ENCODE measurements at regions not wholly inside any gene's neighbourhood (a gene's known extent, or its start where the extent isn't known, plus 50 kb on each side); places are given as distances from the start of the nearest gene placed in this dataset.

DNA sequence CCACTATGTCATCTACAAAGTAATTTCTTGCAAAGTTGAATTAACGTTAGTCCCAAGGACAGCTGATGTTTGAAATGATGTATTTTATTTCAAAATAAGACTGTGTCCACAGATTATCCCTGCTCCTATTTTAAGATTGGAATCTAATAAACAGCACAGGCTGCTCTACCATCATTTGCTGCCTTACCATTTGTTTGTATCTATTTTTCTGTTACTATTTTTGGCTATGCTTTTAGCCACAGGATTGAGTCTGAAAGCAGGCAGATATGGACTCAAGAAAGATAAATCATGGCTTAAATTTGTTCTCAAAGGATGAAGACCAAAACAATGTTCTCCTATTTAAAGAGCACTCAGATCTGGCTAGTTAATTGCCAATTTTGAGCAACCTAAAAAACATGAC, 105.3 kb downstream of the RGS2 start:
- no peak overlapping the region for H3K27ac ChIP-seq

DNA sequence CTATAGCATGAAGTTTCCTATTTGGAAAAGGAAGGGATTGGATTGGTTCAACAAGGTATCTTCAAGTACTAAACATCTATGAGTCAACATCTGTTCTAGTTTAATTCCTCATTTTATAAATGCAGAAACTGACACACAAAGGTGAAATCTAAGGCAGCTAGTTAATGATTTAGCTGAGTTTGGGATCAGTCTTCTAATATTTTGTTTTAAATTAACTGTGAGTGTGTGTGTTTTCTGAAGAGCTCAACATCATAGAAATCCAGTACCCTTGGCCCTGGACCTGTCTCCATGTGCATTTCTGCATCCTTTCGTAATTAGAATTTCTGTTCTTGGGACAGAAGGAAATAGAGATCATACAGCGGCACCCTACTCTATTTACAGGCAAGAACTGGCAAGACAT, 105.9 kb downstream of the RGS2 start:
- H3K4me1 ChIP-seq: no peaks in the 10 kb centered on the region
- intact Hi-C loops (cut with DNase I; ENCODE audit: low total_unique reads): no loop called here
- no peaks in the 10 kb centered on the region for H3K9me3 ChIP-seq
- H3K27ac ChIP-seq: no peak overlapping the region
- H3K4me3 ChIP-seq: no peak overlapping the region
- no peaks in the 10 kb centered on the region for H3K27me3 ChIP-seq
- DNase-seq (ENCODE audit: low spot score in 2 of 2): no peak
- TF ChIP-seq POLR2AphosphoS5 (IDR thresholded peaks at IDR 0.05) (no peak), POLR2A (IDR thresholded peaks at IDR 0.05) (no peak)
- TF ChIP-seq, protein P1, sequence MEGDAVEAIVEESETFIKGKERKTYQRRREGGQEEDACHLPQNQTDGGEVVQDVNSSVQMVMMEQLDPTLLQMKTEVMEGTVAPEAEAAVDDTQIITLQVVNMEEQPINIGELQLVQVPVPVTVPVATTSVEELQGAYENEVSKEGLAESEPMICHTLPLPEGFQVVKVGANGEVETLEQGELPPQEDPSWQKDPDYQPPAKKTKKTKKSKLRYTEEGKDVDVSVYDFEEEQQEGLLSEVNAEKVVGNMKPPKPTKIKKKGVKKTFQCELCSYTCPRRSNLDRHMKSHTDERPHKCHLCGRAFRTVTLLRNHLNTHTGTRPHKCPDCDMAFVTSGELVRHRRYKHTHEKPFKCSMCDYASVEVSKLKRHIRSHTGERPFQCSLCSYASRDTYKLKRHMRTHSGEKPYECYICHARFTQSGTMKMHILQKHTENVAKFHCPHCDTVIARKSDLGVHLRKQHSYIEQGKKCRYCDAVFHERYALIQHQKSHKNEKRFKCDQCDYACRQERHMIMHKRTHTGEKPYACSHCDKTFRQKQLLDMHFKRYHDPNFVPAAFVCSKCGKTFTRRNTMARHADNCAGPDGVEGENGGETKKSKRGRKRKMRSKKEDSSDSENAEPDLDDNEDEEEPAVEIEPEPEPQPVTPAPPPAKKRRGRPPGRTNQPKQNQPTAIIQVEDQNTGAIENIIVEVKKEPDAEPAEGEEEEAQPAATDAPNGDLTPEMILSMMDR (IDR thresholded peaks at IDR 0.05): no peak
- H3K36me3 ChIP-seq: no peaks in the 10 kb centered on the region

More for the DNA sequence above, 105.3 kb downstream of the RGS2 start:
- no peaks in the 10 kb centered on the region for H3K9me3 ChIP-seq
- no peaks in the 10 kb centered on the region for H3K27me3 ChIP-seq
- DNase-seq (ENCODE audit: low spot score in 2 of 2): no peak
- no peaks in the 10 kb centered on the region for H3K36me3 ChIP-seq
- H3K4me1 ChIP-seq: no peaks in the 10 kb centered on the region
- TF ChIP-seq POLR2AphosphoS5 (IDR thresholded peaks at IDR 0.05): no peak
- TF ChIP-seq, protein P1 (IDR thresholded peaks at IDR 0.05): no peak
- TF ChIP-seq POLR2A (IDR thresholded peaks at IDR 0.05): no peak
- H3K4me3 ChIP-seq: no peak overlapping the region
- intact Hi-C loops (cut with DNase I; ENCODE audit: low total_unique reads): no loop called here

DNA sequence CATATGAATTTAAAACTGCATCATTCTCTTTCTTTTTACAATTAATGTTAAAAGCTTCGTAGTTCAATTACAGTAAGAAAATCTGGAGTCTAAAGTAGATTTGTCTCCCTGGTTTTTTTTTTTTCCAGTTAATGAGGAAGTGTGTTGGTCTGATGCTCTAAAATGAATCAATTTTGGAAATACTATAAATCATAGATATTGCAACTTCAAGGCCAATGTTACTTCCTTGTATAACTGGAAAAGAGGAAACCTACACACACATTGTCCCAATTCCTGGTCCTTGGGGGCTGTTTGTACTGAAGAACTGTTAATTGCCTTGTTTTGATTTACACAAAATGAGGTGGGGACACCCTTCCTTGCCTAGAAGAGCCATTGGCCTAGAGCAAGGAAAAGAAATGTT, 107.2 kb downstream of the RGS2 start:
- no peak overlapping the region for H3K4me3 ChIP-seq
- intact Hi-C loops (cut with DNase I; ENCODE audit: low total_unique reads): no loop called here
- no peak overlapping the region for H3K27ac ChIP-seq
- no peaks in the 10 kb centered on the region for H3K27me3 ChIP-seq
- DNase-seq (ENCODE audit: low spot score in 2 of 2): no peak
- TF ChIP-seq, protein P1 (IDR thresholded peaks at IDR 0.05): no peak
- no peak for TF ChIP-seq POLR2A (IDR thresholded peaks at IDR 0.05)
- no peak for TF ChIP-seq POLR2AphosphoS5 (IDR thresholded peaks at IDR 0.05)
- no peaks in the 10 kb centered on the region for H3K4me1 ChIP-seq
- no peaks in the 10 kb centered on the region for H3K9me3 ChIP-seq
- H3K36me3 ChIP-seq: no peaks in the 10 kb centered on the region

DNA sequence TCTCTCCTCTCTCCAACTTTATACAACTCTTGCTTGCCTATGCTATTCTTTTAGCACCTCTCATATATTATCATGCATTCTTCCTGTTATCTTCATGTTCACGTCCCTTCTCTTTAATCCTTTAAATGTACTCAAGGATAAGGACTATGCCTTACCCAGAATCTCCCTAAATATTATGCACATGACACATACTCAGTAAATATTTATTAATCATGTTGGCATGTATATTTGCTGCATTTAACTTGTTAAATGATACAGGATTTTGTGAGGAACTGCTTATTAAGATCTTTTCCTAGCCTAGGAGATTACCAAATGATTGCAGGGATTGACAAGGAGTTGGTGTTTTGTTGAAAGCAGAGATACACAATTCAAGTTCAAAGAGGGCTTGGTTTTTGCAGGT, 109.4 kb downstream of the RGS2 start:
- no peak overlapping the region for H3K4me3 ChIP-seq
- H3K4me1 ChIP-seq: no peaks in the 10 kb centered on the region
- no peaks in the 10 kb centered on the region for H3K27me3 ChIP-seq
- H3K36me3 ChIP-seq: no peaks in the 10 kb centered on the region
- no peak overlapping the region for H3K27ac ChIP-seq
- TF ChIP-seq POLR2AphosphoS5 (IDR thresholded peaks at IDR 0.05): no peak
- TF ChIP-seq POLR2A (IDR thresholded peaks at IDR 0.05): no peak
- TF ChIP-seq, protein P1 (IDR thresholded peaks at IDR 0.05): no peak
- intact Hi-C loops (cut with DNase I; ENCODE audit: low total_unique reads): no loop called here
- DNase-seq (ENCODE audit: low spot score in 2 of 2): no peak
- H3K9me3 ChIP-seq: no peaks in the 10 kb centered on the region

DNA sequence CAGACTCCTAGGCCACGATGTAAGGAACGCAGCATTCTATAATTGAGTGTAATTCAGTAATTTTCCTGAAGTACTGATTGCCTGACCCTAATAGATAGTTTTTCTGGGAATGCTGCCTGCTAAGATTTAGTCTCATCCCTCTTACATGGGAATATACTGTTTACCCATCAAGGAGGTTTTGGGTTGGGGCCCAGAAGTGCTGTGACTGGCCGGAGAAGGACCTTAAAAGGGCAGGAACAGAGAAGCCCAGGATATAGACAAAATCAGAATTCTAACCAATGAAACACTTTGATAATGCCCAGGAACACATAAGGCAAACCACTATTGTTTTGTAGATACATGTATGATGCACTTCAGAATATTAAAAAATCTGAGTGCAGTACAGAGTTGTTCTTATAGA, 111.6 kb downstream of the RGS2 start:
- H3K27ac ChIP-seq: no peak overlapping the region
- H3K36me3 ChIP-seq: no peaks in the 10 kb centered on the region
- TF ChIP-seq POLR2A (IDR thresholded peaks at IDR 0.05) (no peak), POLR2AphosphoS5 (IDR thresholded peaks at IDR 0.05) (no peak)
- TF ChIP-seq, protein P1 (IDR thresholded peaks at IDR 0.05): no peak
- H3K4me3 ChIP-seq: no peak overlapping the region
- no peaks in the 10 kb centered on the region for H3K9me3 ChIP-seq
- intact Hi-C loops (cut with DNase I; ENCODE audit: low total_unique reads): no loop called here
- no peaks in the 10 kb centered on the region for H3K4me1 ChIP-seq
- no peaks in the 10 kb centered on the region for H3K27me3 ChIP-seq
- no peak for DNase-seq (ENCODE audit: low spot score in 2 of 2)

Measured in breast epithelium (tissue), 4 donors.